Activated CD8-positive, alpha-beta memory T cell treated with anti-CD3 and anti-CD28 coated beads for 36 hours (primary cell): ENCODE measurements at regions not wholly inside any gene's neighbourhood (a gene's known extent, or its start where the extent isn't known, plus 50 kb on each side); places are given as distances from the start of the nearest gene placed in this dataset.
"Not testable (repeated sequence)": the region's sequence is repeated elsewhere in the genome, so short reads cannot be mapped to it uniquely, and the experiment has no call there.

ENCODE experiments used
- CTCF ChIA-PET: fragments of 350-600 bp; sonication (Branson Sonifier 250); formaldehyde crosslinking; loops from one replicate; lab custom pipeline; 2021; ENCODE audit warnings: antibody characterized with exemption; lab: Charles Lee
- POLR2A ChIA-PET: fragments of 350-600 bp; sonication (Branson Sonifier 250); formaldehyde crosslinking; loops from one replicate; lab custom pipeline; 2021; ENCODE audit warnings: antibody characterized with exemption; lab: Charles Lee

DNA sequence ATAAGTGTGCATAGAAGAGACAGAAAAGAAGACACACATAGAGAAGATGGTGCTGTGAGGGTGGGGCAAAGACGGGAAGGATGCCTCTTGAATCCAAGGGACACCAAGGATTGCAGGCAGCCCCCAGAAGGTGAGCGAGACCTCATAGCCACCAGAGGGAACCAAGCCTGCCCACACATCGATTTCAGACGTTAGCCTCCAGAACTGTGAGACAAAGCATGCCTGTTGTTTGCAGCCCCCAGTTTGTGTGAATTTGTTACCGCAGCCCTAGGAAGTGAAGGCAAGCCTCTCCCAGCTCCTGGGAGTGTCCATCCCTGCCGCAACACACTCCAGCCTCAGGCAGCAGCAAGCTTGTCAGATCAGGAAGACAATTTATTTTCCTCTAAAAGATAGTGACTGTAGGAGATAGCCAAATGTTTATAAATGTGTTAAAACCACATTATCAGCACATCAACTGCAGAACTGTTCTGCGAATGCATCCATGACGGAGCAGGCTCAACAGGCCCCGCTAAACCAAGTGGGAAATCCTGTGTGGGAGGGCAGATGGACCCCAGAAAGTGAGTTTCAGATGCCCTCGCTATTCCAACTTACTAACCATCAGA, 543.3 kb downstream of the MATN1 start:
- ChIA-PET CTCF (no interaction called here), POLR2A (no interaction called here)

DNA sequence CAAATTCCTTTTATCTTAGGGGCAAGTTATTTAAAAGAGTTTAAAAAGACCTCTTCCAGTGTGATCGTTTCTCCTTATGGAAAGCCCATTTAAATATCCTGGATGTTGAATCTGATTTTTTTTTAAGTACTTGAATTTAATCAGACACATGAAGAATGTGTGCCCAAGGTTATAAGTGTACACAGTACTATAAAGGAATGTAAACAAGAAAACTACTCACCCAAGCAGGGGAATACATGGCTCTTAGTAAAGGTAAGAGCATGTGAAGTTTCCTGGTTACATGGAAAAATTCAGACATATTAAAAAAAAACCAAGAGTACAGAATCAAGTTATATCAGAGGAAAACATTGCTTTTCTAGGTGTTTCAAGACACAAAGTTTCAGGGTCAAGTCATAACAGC, 546.9 kb downstream of the MATN1 start:
- ChIA-PET CTCF (no interaction called here), POLR2A (no interaction called here)

DNA sequence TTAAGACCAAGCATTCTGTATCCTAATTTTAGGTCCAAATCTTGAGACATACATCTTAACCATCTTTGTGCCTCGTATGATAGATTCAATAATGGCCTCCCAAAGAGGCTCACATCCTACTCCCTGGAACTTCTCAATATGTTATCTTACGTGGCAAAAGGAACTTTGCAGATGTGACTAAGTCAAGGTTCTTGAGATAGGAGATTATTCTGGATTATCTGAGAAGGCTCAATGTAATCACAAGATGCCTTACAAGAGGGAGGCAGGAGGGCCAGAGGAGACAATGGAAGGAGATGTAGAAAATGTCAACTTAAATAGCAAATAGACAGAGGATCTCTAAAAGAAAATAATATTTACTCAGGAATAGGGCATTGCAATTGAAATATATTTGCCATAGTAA, 548.9 kb downstream of the MATN1 start:
- POLR2A ChIA-PET: no interaction called here
- CTCF ChIA-PET: no interaction called here

DNA sequence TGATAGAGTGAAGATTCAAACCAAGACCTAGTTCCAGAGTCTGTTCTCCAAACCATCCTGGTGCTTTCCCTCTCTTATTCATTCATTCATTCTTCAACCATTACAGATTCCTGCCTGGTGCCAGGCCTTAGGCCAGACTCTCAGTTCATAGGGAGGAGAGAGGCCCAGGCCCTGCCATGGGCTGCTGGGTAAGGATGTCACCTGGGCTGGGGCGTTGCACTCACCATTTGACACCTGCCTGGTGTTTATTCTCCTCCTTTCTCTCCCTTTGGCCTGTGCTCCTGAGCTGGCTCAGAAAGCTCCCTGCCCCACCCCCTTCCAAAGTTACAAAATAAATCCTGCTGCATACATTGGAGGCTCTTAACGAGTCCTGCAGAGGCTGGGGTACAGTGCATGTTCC, 549.8 kb downstream of the MATN1 start:
- CTCF ChIA-PET: no interaction called here
- POLR2A ChIA-PET: no interaction called here

DNA sequence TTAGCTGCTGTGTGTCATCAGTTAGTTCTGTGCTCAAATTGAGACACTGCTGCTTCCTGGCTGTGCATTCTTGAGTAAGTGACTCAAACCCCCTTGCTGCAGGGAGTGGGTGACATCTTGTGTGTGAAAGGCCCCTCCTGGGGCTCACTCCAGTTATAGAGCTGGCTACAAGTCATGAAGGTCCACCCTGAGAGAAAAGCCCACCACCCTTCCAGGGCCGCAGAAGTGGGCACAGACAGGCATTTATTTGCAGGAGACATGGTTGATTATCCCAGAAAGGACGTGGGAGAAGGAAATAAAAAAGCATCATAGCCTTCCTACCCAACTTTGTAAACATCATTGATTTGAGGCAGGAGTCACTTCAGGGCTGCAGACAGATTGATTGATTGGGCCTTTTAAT, 550.6 kb downstream of the MATN1 start:
- POLR2A ChIA-PET: no interaction called here
- CTCF ChIA-PET: no interaction called here

DNA sequence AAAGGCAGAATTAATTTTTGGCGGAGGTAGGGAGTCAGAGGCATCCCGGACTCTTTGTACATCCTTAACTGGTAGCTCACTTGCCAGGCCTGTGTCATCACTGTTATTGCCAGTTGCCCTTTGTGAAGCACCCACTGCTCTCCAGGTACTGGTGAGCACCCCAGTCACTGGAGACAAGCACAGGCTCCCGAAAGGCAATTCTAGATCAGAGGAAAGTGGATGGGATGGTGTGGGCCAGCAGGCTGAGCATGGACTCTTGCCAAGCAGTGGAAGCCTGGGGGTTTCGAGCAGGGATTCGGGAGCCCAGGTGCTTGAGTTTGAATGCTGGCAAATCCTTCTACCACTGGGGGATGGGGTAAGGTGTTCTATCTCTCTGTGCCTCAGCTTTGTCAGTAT, 551.1 kb downstream of the MATN1 start:
- POLR2A ChIA-PET: no interaction called here

DNA sequence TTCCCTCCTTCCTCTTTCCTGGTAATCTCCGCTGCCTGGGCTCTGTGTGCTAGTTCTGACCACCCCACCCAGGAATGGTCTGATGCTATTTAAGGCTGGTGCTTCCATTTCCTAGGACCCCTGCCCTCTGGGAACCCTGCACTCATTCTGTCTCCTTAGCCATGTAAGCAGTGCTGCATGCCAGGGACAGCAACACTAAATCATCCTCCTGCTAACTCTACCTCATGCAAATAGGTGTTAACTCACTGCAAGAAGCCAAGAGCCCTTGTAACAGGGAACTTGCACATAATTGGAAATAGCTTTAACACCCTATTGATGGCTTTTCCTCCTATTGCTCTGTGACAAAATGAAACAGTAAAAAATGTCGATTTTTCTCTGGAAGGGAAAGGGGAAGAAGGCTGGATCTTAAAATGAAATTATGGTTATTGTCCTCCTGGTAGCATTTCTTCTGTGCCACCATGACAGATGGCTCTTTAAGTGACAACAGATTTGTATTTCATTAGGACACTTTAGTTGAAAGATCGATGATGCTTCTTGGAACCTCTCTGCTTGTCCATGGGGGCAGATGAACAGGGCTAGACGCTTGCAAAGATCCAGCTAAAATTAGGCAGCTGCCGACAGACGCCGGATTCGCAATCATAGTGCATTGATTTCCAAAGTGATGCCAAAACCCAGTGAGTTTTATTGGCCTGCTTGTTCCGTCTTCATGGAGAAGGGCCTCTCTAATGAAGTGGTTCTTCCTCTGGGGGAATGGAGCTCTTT, 551.7 kb downstream of the MATN1 start:
- ChIA-PET CTCF (no interaction called here), POLR2A (no interaction called here)

More for the DNA sequence above, 551.1 kb downstream of the MATN1 start:
- CTCF ChIA-PET: no interaction called here

DNA sequence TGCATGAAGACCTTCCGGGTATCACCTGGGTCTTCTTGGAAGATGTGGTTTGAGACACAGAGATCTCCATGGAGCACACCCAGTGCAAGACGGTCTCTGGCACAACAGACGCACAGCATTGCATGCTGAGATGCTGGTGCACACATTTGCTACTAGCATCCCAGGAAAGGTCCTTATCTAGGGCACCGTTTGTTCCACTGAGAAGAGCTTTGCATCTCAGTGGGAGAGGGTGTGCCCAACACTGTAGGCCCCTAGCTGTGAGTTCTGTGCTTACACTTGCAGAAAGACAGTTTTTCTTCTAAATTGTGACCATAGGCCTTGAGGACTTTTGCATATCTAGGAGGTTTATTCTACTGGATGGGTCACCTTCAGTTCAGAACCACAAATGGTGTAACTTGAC, 554.1 kb downstream of the MATN1 start:
- CTCF ChIA-PET: no interaction called here
- POLR2A ChIA-PET: no interaction called here

DNA sequence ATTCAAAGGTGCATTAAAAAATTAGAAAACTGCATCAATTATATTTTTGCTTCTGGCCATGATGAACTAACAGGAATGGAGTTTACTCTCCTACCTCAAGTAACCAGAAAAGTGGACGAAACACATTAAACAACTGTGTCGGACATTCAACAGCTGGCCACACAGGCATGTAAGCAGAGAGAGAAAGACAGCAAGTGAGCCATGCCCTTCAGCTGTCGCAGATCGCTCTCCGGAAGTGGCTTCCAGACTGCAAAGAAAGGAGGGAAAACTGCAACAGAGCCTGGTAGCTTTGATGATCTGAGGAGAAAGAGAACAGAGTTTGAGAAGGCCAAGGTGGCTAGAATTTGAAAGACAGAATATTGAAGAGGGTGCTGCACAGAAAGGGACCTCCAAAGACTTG, 557.2 kb downstream of the MATN1 start:
- ChIA-PET CTCF (no interaction called here), POLR2A (no interaction called here)

DNA sequence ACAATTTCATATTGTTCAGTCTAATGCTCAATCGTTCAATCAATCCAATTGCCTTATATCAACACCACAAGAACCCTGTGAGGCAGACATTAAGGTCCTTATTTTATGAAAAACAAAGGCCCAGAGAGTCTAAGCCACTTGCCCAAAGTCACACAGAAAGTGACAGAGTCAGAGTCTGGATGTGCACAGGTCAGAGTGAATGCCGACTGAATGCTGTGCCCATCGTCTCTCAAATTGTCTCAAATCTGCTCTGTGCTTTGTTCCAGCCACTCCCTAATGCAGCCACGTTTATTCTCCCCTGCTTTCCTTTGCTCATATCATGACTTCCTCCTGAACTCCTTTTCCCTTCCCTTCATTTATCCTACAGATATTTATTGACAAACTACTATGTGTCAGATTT, 558.3 kb downstream of the MATN1 start:
- POLR2A ChIA-PET: no interaction called here
- CTCF ChIA-PET: no interaction called here

DNA sequence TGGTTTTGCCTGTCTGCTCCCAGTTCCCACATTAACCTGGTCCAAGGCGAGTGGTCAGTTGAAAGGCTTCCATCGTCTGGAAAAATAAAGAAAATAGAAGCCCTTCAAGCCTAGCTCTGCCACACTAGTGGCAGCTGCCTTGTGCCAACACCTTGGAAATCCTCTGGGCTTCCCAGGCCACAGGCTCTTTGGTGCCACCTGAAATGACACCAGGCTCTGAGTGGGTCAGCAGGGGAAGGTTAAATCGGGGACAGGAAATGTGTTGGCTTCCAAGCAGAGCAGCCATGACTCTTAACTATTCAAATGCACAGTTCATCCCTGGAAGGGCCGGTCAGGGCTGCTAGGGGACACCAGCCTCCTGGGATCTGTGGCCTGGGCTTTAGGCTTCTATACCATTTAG, 558.7 kb downstream of the MATN1 start:
- CTCF ChIA-PET: no interaction called here
- POLR2A ChIA-PET: no interaction called here

DNA sequence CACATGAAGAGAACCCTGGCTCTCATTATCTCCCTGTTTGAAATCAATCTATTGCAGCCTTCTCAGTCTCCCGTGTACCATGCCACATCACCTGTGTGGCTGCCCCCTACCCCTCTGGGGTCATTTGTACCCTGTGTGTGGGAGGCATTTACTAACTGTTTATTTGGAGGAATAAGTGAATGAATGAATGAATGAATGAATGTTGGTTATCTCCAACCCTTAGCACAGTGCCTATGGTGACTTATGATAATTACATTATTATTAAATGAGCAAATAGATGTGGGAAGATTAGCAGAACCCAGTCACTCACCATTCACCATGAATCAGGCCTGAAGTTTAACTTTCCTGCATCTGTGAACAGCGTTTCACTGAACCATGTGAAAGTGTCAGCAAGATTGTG, 560.8 kb downstream of the MATN1 start:
- ChIA-PET POLR2A (no interaction called here), CTCF (no interaction called here)

DNA sequence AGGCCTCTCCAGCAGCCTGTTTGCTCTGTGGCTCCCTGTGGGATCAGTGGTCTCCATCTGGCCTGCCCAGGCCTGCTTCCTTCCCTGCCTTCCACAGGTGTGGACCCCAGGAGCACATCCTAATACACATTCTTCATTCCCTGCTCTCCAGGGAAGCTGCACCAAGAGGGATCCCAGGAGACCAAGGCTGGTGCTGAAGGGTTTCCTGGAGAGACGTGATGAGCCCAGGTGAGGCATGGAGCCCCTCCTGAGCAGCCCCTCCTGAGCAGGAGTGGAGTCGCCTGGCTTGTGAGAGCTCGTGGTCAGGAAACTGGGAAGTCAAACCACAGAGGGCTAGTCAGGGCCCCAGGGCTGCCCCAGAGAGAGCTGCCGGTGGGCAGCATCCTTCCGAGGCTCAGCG, 561.4 kb downstream of the MATN1 start:
- ChIA-PET CTCF (no interaction called here), POLR2A (no interaction called here)

DNA sequence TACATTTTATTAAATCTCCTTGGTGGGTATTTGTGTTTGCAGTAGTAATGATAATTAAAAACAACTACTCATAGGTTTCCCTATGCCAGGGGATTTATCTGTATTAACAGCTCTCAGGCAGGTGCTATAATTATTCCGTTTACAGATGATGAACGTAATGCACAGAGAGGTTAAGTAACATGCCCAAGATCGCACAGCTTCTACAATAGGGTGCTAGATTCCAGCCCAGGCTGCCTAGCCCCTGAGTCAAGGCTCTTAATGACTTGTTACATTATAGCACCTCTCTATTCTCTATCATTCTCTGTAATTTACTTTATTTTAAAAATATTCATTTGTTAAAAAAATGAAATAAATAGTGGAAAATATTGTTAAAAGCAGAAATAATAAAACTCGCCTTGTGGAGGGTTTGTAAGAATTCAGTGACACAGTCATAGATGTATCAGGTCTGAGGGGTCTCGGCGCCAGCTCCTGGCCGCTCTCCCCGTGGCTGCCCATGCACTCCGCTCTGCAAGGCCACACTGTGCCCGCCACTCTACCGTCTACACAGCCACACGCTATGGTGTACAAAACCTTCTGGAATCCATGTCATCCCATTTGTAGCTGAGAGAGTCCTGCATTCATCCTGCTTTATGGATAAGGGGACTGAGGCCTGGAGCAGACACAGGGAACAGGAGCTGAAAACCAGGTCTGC, 562.2 kb downstream of the MATN1 start:
- CTCF ChIA-PET: no interaction called here

DNA sequence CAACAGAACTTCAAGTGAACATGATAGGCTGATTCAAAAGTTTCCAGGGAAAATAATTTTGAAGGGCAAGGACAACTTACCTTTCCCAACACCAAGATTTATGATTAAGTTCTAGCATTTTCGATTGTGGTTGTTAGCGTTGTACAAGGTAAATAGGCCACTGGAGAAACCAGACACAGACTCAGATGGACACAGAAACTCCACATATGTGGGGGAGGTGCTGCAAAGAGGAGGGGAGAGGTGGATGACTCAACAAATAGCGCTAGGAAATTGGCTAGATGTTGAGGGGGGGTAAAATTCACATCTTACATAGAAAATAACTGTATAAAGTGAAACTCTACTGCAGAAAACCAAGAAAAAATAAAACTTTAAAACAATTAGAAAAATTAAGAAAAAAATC, 564.4 kb downstream of the MATN1 start:
- ChIA-PET POLR2A (no interaction called here), CTCF (no interaction called here)

More for the DNA sequence above, 562.2 kb downstream of the MATN1 start:
- POLR2A ChIA-PET: no interaction called here

DNA sequence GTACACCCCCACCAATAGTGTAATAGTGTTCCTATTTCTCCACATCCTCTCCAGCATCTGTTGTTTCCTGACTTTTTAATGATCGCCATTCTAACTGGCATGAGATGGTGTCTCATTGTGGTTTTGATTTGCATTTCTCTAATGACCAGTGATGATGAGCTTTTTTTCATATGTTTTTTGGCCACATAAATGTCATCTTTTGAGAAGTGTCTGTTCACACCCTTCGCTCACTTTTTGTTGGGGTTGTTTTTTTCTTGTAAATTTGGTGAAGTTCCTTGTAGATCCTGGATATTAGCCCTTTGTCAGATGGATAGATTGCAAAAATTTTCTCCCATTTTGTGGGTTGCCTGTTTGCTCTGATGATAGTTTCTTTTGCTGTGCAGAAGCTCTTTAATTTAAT, 567.7 kb downstream of the MATN1 start:
- CTCF ChIA-PET, POLR2A ChIA-PET: not testable (repeated sequence)

DNA sequence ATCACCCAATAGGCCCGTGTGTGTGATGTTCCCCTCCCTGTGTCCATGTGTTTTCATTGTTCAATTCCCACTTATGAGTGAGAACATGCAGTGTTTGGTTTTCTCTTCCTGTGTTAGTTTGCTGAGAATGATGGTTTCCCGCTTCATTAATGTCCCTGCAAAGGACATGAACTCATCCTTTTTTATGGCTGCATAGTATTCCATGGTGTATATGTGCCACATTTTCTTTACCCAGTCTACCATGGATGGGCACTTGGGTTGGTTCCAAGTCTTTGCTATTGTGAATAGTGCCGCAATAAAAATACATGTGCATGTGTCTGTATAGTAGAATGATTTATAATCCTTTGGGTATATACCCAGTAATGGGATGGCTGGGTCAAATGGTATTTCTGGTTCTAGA, 568.1 kb downstream of the MATN1 start:
- POLR2A ChIA-PET, CTCF ChIA-PET: not testable (repeated sequence)

DNA sequence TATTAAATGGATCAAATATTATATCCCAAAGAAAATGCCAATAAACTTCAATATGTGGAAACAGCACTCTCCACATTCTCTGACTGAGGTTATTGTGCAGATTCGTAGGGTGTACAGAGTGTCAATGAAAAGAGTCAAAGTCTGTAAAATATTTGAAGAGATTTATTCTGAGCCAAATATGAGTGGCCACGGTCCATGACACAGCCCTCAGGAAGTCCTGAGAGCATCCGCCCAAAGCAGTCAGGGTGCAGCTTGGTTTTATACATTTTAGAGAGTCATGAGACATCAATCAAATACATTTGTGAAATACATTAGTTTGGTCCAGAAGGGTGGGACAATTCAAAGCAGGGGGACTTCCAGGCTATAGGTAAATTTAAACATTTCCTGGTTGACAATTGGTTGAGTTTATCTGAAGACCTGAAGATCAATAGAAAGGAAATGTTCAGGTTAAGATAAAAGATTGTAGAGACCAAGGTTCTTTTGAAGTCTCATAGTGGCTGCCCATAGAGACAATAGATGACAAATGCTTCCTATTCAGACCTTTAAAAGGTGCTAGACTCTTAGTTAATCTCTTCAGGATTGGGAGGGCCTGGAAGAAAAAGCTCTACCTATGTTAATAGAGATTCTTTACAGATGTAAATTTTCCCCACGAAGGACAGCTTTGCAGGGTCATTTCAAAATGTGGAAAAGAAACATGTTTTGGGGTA, 569.5 kb downstream of the MATN1 start:
- ChIA-PET POLR2A (no interaction called here), CTCF (no interaction called here)

DNA sequence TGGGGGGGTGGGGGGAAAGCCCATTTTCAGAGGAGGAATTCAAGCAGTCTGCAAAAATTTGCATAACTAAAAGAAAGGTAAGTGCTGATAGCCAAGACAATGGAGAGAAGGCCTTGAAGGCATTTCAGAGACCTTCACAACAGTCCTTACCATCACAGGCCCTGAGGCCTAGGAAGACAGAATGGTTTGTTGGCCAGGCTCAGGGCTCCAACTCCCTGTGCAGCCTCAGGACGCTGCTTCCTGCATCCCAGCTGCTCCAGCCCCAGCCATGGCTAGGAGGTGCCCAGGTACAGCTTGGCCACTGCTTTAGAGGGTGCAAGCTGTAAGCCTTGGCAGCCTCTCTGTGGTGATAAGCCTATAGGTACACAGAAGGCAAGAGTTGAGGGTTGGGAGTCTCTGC, 571.6 kb downstream of the MATN1 start:
- POLR2A ChIA-PET: no interaction called here
- CTCF ChIA-PET: no interaction called here

DNA sequence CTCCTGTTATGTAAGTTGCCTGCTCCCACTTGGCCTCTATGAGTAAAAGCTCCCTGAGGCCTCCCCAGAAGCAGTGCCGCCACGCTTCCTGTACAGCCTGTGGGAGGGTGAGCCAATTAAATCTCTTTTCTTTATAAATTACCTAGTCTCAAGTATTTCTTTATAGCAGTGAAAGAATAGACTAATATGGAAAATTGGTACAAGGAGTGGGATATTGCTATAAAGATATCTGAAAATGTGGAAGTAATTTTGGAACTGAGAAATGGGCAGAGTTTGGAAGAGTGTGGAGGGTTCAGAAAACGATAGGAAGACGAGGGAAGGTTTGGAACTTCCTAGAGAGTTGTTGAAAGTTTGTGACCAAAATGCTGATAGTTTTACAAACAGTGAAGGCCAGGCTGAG, 572.3 kb downstream of the MATN1 start:
- ChIA-PET POLR2A (no interaction called here), CTCF (no interaction called here)

DNA sequence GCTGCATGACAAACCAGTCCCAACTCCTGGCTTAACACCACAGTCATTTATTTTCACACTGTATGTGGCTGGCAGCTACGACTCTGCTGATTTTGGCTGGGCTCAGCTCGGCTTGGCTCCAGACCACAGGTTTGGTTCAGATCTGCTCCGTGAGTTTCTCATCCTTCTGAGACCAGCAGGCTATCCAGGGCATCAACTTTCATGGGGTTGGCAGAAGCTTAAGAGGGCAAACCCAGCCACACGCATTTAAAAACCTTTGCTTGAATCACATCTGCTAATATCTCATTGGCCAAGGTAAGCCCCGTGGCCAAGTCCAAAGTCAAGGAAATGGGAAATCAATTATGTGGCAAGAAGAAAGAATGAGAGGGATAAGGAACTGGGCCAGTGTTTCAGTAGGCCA, 574.2 kb downstream of the MATN1 start:
- ChIA-PET POLR2A (no interaction called here), CTCF (no interaction called here)
